ENCODE measurements at regions not wholly inside any gene's neighbourhood (a gene's known extent, or its start where the extent isn't known, plus 50 kb on each side); places are given as distances from the start of the nearest gene placed in this dataset.

- intact Hi-C loops (cut with DNase I; ENCODE audit: low total_unique reads) = no loop called here
- Histone ChIP-seq H3K4me1 (no peaks in the 10 kb centered on the region), H3K27ac (no peak overlapping the region), H3K36me3 (ENCODE audit: low read depth, missing control alignments) (no peaks in the 10 kb centered on the region), H3K4me3 (no peak overlapping the region), H3K27me3 (no peaks in the 10 kb centered on the region), H3K9me3 (no peaks in the 10 kb centered on the region)
- no peak for DNase-seq
- 93 to 97% methylated on average over 2 of the region's 2 CpGs for WGBS, 2 donors
- TF ChIP-seq, protein P1, sequence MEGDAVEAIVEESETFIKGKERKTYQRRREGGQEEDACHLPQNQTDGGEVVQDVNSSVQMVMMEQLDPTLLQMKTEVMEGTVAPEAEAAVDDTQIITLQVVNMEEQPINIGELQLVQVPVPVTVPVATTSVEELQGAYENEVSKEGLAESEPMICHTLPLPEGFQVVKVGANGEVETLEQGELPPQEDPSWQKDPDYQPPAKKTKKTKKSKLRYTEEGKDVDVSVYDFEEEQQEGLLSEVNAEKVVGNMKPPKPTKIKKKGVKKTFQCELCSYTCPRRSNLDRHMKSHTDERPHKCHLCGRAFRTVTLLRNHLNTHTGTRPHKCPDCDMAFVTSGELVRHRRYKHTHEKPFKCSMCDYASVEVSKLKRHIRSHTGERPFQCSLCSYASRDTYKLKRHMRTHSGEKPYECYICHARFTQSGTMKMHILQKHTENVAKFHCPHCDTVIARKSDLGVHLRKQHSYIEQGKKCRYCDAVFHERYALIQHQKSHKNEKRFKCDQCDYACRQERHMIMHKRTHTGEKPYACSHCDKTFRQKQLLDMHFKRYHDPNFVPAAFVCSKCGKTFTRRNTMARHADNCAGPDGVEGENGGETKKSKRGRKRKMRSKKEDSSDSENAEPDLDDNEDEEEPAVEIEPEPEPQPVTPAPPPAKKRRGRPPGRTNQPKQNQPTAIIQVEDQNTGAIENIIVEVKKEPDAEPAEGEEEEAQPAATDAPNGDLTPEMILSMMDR (IDR thresholded peaks at IDR 0.05) = no peak
- TF ChIP-seq POLR2A (IDR thresholded peaks at IDR 0.05) = no peak
These were observed 52.1 kb upstream of the DSP start for GRCh38 chr6:7489376-7489775.
